GM06990 (cell line): ENCODE measurements at regions not wholly inside any gene's neighbourhood (a gene's known extent, or its start where the extent isn't known, plus 50 kb on each side); places are given as distances from the start of the nearest gene placed in this dataset.

Experiments
- DNase-seq: peaks from one replicate; pipeline ENCODE4 v3.0.0-alpha.2; 2011; ENCODE audit not compliant: insufficient read length; ENCODE audit errors: extremely low read depth
- H3K27me3 ChIP-seq: replicated peaks from 2 replicates; pipeline ENCODE4 v1.6.0; 2011; ENCODE audit warnings: low read length; ENCODE audit not compliant: control insufficient read depth, insufficient read depth
- H3K36me3 ChIP-seq: 2 replicates; pipeline ENCODE4 v1.5.1; 2011; ENCODE audit warnings: low read length; ENCODE audit not compliant: control insufficient read depth, insufficient read depth
- H3K4me3 ChIP-seq: replicated peaks from 2 replicates; pipeline ENCODE4 v1.5.1; 2011; ENCODE audit warnings: low read depth, mild to moderate bottlenecking, control low read depth, low read length
- CTCF ChIP-seq: IDR thresholded peaks from 2 replicates; pipeline ENCODE4 v1.5.1; 2011; ENCODE audit warnings: low read length, control low read depth, mild to moderate bottlenecking, inconsistent platforms; ENCODE audit not compliant: insufficient read depth, poor library complexity, severe bottlenecking

- no peak for TF ChIP-seq CTCF
- no peak for DNase-seq
- Histone ChIP-seq H3K4me3 (no peak overlapping the region), H3K36me3 (no peaks in the 10 kb centered on the region), H3K27me3 (no peaks in the 10 kb centered on the region; the same call in 1 of the 2 replicates)
Measured at GRCh38 chr11:70512716-70513115, 114.4 kb downstream of the CTTN start.

- H3K4me3 ChIP-seq, result no peak overlapping the region
- no peak for DNase-seq
- TF ChIP-seq CTCF, result no peak
- H3K27me3 ChIP-seq, result no peaks in the 10 kb centered on the region
- no peaks in the 10 kb centered on the region for H3K36me3 ChIP-seq
Measured at GRCh38 chr11:70517203-70517602, 118.9 kb downstream of the CTTN start.

GRCh38 chr11:70517988-70518907, 119.9 kb downstream of the CTTN start:
- no peaks in the 10 kb centered on the region for H3K36me3 ChIP-seq
- no peak for DNase-seq
- no peaks in the 10 kb centered on the region for H3K27me3 ChIP-seq
- H3K4me3 ChIP-seq, result no peak overlapping the region
- no peak for TF ChIP-seq CTCF

- no peak for DNase-seq
- no peak overlapping the region for H3K4me3 ChIP-seq
- no peaks in the 10 kb centered on the region for H3K27me3 ChIP-seq
- TF ChIP-seq CTCF, result no peak
- no peaks in the 10 kb centered on the region for H3K36me3 ChIP-seq
Measured at GRCh38 chr11:70519117-70519516, 120.8 kb downstream of the CTTN start.

GRCh38 chr11:70521475-70522308, 123.4 kb downstream of the CTTN start:
- no peak for DNase-seq
- Histone ChIP-seq H3K36me3 (no peaks in the 10 kb centered on the region), H3K27me3 (no peaks in the 10 kb centered on the region), H3K4me3 (no peak overlapping the region)
- no peak for TF ChIP-seq CTCF
